Ecto neural progenitor cell (in vitro differentiated cells): ENCODE measurements at regions not wholly inside any gene's neighbourhood (a gene's known extent, or its start where the extent isn't known, plus 50 kb on each side); places are given as distances from the start of the nearest gene placed in this dataset.
"Not testable (repeated sequence)": the region's sequence is repeated elsewhere in the genome, so short reads cannot be mapped to it uniquely, and the experiment has no call there.

Source experiments
- DNase-seq: peaks from one replicate; pipeline ENCODE4 v3.0.0-alpha.2; 2018; ENCODE audit warnings: low spot score

DNA sequence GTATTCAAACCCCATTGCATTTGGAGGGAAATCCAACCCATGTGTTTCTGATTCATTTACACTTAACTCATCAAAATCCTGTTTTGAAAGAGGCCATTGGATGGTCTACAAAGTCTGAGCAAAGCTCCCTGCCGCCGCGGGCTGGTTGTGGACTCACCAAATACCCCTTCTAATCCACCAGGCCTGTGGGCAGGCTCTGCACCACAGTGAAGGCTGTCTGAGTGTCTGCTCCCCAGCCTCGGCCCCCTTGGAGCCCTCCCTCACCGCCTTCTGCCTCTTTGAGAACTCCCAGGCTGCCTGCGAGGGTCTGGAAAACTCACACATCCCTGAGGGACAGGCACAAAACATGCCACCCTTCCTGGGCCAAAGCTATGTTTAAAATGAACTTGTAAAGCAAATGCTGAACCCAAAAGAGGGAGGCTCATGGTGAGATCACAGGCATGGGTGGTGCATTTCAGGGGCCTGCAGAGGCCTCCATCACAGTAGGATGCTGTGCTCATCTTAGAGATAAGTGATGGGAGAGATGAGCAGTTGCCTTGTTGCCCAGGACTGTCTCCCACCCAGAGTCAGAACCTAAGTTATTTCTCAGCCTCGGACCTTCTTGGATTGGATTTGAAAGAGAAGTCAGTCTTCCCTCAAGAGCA is 225.0 kb downstream of the CYP26B1 start:
- DNase-seq = peak; percentile 39

- peak; percentile 20 for DNase-seq
Measured at GRCh38 chr2:71922091-71922490, 225.6 kb downstream of the CYP26B1 start.

GRCh38 chr2:71920819-71921218 is 226.8 kb downstream of the CYP26B1 start:
- not testable (repeated sequence) for DNase-seq

GRCh38 chr2:71919708-71920107 is 228.0 kb downstream of the CYP26B1 start:
- DNase-seq = no peak

DNA sequence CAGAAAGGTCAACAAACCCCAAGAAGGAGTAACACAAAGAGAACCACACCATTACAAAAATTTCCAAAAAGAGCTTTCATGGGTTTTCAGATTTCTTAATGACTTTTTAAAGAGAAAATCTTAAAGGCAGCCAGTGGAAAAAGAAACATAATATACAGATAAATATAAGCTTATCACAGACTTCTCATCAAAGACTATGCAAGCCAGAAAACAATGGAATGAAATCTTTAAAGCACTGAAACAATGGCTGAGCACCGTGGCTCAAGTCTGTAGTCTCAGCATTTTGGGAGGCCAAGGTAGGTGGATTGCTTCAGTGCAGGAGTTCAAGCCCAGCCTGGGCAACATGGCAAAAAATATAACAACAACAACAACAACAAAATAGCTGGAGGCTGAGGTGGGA is 237.4 kb downstream of the CYP26B1 start:
- no peak for DNase-seq

- no peak for DNase-seq
Measured at GRCh38 chr2:71908798-71909197, 238.9 kb downstream of the CYP26B1 start.

- DNase-seq = no peak
Measured at GRCh38 chr2:71907503-71907902, 240.2 kb downstream of the CYP26B1 start.

DNA sequence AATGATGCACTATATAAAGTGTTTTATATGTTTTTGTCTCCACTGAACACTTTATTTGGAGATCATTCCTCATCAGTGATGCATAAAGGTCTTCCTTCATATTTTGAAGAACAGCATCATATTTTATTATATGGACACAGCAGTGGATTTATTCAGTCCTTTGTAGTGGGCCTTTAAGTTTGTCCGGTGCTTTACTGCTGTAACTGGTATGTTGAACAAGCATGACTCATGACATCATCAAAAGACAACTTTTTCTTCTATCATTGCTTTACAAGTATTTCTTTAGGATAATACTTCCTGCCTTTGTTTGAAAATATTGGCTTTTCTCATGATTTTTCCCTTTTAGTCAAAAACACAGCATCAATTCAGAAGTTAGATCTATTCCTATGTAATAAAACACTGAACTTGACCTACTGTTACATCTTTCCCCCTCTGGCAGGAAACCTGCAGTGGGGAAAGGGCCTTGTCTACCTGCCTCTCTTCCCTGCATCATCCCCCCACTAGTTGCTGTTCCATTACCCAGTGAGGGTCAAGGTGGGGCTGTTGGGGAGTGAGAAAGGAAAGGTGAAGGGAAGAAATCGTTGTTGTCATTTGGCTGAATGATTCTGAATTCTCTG is 241.2 kb downstream of the CYP26B1 start:
- DNase-seq = peak; percentile 12

GRCh38 chr2:71905205-71905604 is 242.5 kb downstream of the CYP26B1 start:
- no peak for DNase-seq

- no peak for DNase-seq
Measured at GRCh38 chr2:71903841-71904240, 243.8 kb downstream of the CYP26B1 start.

DNA sequence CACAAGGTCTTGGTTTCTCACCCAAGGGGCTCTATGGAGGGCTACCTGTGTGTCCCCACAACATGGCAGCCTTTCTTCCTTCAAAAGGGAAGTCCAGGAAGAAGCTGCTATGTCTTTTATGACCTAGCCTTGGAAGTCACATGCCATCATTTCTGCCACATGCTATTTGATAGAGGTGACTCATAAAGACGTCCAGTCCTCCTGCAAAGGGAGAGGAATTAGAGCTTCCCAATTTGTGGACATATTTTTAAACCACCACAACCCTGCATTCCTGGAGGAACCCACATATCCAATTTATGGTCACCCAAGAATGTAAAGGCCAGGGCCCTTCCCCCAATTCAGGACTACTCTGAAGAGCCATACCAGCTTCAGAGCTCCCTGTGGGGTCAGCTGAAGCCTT is 246.2 kb downstream of the CYP26B1 start:
- peak; percentile 10 for DNase-seq

- peak; percentile 37 for DNase-seq
Measured at GRCh38 chr2:71898851-71899681, 248.6 kb downstream of the CYP26B1 start.

DNA sequence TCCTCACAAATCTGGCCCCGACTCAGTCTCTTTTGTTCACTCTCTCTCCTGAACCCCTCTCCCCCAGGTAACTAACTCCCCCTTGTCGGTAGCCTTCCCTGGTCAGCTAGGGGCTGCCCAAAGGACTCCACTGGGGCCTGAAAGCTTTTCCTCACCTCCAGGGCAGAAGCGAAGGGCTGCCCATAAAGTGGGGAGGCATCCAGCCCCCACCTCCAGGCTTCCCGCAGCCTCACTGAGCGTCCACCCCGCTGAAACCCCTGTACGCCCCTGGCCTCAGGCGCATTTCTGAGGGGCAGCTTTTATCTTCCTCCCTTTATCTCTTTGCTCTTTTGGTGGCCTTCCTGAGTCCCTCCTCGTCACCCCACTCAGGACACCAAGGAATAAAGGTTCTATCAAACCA is 249.3 kb downstream of the CYP26B1 start:
- DNase-seq = peak; percentile 22

GRCh38 chr2:71897836-71898235 is 249.8 kb downstream of the CYP26B1 start:
- peak; percentile 29 for DNase-seq

GRCh38 chr2:71897137-71897480 is 250.6 kb downstream of the CYP26B1 start:
- DNase-seq = peak; percentile 35

DNA sequence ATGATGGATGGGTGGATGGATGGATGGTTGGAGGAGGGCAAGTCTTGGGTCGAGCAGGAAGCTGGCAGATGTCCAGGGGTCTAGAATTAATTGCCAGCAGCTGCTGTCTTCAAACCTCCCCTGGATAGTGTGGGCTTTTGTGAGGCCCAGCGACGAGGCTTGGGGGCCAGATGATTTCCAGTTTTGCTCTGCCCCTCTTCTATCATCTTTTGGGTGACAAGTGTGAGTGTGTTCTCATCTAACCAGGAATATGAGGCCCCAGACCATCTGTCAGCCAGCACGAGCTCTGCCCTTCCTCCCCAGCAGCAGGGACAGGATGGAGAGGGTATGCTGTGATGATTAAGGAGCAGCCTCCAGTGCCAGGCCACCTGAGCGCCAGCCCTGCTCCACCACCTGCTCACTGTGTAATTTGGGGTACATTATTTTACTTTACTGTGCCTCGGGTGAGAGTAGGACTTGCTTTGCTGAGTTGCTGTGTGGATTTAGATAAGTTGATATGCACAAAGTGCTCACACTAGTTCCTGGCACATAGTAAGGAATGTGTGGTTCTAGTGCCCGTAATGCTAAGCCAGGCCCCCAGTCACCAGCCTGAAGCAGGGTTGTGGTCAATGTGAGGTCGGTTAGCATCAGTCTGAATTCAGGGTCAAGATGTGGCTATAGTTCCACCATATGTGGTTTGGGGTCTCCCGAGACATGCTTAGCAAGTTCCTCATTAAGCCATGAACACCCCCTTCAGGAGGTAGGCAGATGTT is 251.1 kb downstream of the CYP26B1 start:
- DNase-seq = peak; percentile 17

- peak; percentile 40 for DNase-seq
Measured at GRCh38 chr2:71895320-71896161, 252.1 kb downstream of the CYP26B1 start.

- DNase-seq = peak; percentile 43
Measured at GRCh38 chr2:71894261-71894660, 253.4 kb downstream of the CYP26B1 start.

- peak; percentile 19 for DNase-seq
Measured at GRCh38 chr2:71893646-71894045, 254.0 kb downstream of the CYP26B1 start.

DNA sequence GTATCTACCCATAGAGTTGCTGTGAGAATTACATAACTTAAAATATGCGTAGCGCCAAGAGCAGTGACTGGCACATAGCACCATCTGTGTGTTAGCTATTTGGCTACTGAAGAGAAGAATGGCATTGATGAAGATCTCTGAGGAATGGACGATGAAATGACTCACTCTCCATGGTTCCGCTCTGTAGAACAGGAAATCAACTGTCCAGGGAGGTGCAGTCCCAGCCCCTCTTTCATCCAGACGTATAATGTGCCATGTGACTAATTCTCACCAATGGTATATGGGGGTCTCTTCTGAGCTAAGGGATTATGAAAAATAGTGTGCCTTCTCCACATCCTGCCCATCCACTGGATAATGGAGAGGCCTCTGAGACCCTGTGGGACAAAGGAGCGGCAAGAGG is 254.8 kb downstream of the CYP26B1 start:
- DNase-seq = peak; percentile 12

GRCh38 chr2:71892423-71892730 is 255.3 kb downstream of the CYP26B1 start:
- peak; percentile 10 for DNase-seq
